Keratinocyte (primary cell): ENCODE measurements at regions not wholly inside any gene's neighbourhood (a gene's known extent, or its start where the extent isn't known, plus 50 kb on each side); places are given as distances from the start of the nearest gene placed in this dataset.

Source experiments
- CTCF ChIP-seq, 3 experiments: IDR thresholded peaks in 1 of 3; conservative IDR thresholded peaks in 1 of 3; optimal IDR thresholded peaks in 1 of 3; 2 replicates in 2 of 3; 3 replicates in 1 of 3; pipeline versions ENCODE3 to v1.5.1; 2011; ENCODE audit warnings: low read length in 3 of 3, mild to moderate bottlenecking in 3 of 3, moderate library complexity in 2 of 3, control low read depth in 1 of 3, inconsistent platforms in 1 of 3; ENCODE audit not compliant: insufficient read depth in 2 of 3; ENCODE audit errors: extremely low read depth in 1 of 3
- EZH2 ChIP-seq: IDR thresholded peaks from one replicate; pipeline ENCODE4 v1.6.1; 2012; ENCODE audit warnings: inconsistent platforms, mild to moderate bottlenecking, low read length, moderate library complexity

- TF ChIP-seq CTCF (optimal IDR thresholded peaks at IDR 0.05 in 1 of 3, IDR thresholded peaks at IDR 0.05 in 1 of 3, conservative IDR thresholded peaks at IDR 0.05 in 1 of 3; ENCODE audit: extremely low read depth in 1 of 3, insufficient read depth in 2 of 3, low read length in 3 of 3) (no peak), EZH2 (no peak)
Observed at GRCh38 chr7:46625032-46625431, 704.0 kb upstream of the IGFBP3 start.
